ENCODE measurements at regions not wholly inside any gene's neighbourhood (a gene's known extent, or its start where the extent isn't known, plus 50 kb on each side); places are given as distances from the start of the nearest gene placed in this dataset.

DNA sequence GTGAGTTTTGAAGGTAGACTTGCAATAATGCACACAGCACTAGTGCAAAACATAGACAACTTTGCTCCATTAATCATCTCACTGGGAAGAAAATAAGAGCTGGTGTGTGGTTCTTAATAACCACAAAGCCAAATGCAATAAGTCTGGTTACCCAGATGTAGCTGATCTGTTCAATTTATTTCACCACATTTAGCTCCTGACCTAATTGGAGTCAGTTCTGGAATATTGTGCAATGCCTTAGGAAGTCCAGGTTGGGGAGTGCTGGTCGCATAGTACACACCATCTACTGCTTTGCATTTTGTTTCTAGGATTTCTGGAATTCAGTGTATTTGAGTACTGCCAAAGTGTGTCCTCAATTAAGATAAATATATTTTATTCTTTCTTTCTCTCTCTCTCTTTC, 483.3 kb upstream of the SPRY2 start:
- 30 to 48% (median 35%) methylated on average over 1 of the region's 1 CpG for WGBS, 4 donors
- Histone ChIP-seq H3K27me3 (no peaks in the 10 kb centered on the region), H3K4me1 (replicated peaks in 1 of 2) (no peaks in the 10 kb centered on the region), H3K9me3 (replicated peaks in 1 of 3) (no peaks in the 10 kb centered on the region), H3K27ac (no peak overlapping the region), H3K4me3 (no peak overlapping the region), H3K36me3 (replicated peaks in 1 of 2) (no peaks in the 10 kb centered on the region)
- no peak for TF ChIP-seq POLR2A (IDR thresholded peaks at IDR 0.05)
- TF ChIP-seq, protein P1, sequence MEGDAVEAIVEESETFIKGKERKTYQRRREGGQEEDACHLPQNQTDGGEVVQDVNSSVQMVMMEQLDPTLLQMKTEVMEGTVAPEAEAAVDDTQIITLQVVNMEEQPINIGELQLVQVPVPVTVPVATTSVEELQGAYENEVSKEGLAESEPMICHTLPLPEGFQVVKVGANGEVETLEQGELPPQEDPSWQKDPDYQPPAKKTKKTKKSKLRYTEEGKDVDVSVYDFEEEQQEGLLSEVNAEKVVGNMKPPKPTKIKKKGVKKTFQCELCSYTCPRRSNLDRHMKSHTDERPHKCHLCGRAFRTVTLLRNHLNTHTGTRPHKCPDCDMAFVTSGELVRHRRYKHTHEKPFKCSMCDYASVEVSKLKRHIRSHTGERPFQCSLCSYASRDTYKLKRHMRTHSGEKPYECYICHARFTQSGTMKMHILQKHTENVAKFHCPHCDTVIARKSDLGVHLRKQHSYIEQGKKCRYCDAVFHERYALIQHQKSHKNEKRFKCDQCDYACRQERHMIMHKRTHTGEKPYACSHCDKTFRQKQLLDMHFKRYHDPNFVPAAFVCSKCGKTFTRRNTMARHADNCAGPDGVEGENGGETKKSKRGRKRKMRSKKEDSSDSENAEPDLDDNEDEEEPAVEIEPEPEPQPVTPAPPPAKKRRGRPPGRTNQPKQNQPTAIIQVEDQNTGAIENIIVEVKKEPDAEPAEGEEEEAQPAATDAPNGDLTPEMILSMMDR (IDR thresholded peaks at IDR 0.05): no peak
- intact Hi-C loops (cut with DNase I): no loop called here
- DNase-seq: no peak

DNA sequence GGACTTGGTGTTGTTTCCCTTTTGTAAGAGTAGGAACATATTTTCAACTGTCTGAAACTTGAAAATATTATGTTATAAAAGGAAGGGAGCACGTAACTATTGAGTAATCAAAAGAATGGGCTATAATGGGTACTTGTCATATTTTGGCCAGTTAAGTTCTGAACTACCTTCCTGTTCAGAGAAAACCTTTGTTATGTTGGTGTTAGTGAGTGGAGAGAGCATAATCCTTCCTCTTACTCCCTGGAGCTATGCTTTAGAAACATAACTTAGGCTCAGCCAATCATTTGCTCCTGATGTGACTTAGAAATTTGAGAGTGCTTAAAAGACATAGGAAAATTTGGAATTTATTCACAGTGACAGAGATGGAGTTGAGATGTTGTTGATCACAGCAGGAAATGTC, 482.5 kb upstream of the SPRY2 start:
- Histone ChIP-seq H3K27ac (no peak overlapping the region), H3K36me3 (replicated peaks in 1 of 2) (no peaks in the 10 kb centered on the region), H3K4me1 (replicated peaks in 1 of 2) (no peaks in the 10 kb centered on the region), H3K27me3 (no peaks in the 10 kb centered on the region), H3K9me3 (replicated peaks in 1 of 3) (peaks cover 0 to 1% (median 0%) of the 10 kb centered on the region in 3 donors), H3K4me3 (no peak overlapping the region)
- WGBS, 4 donors: 29 to 57% (median 40%) methylated on average over 1 of the region's 1 CpG
- intact Hi-C loops (cut with DNase I): no loop called here
- TF ChIP-seq, protein P1 (IDR thresholded peaks at IDR 0.05): no peak
- TF ChIP-seq POLR2A (IDR thresholded peaks at IDR 0.05): no peak
- no peak for DNase-seq

- H3K36me3 ChIP-seq (replicated peaks in 1 of 2): no peaks in the 10 kb centered on the region
- no peak for DNase-seq
- H3K27ac ChIP-seq: no peak overlapping the region
- H3K4me1 ChIP-seq (replicated peaks in 1 of 2): no peaks in the 10 kb centered on the region
- no peaks in the 10 kb centered on the region for H3K27me3 ChIP-seq
- peaks cover 0 to 7% (median 0%) of the 10 kb centered on the region in 3 donors for H3K9me3 ChIP-seq (replicated peaks in 1 of 3)
- intact Hi-C loops (cut with DNase I): no loop called here
- H3K4me3 ChIP-seq: no peak overlapping the region
- TF ChIP-seq, protein P1 (IDR thresholded peaks at IDR 0.05): no peak
- TF ChIP-seq POLR2A (IDR thresholded peaks at IDR 0.05): no peak
Measured at GRCh38 chr13:80821466-80821865, 480.5 kb upstream of the SPRY2 start.

DNA sequence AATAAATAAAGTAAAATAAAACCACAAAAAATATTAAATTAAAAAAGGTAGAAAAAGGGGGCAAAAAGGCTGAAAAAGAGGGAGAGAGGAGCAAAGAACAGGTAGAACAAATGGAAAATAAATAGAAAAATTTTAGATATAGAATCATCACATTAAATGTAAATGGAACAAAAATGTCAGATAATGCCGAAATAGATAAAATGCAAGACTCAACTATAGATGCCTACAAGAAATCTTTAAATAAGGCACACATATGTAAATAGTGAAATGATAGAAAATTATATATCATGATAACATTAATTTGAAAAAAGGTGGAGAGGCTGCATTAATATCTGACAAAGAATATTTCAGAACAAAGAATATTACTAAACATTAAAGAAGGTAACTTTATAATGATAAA, 477.1 kb upstream of the SPRY2 start:
- no peak for TF ChIP-seq POLR2A (IDR thresholded peaks at IDR 0.05)
- TF ChIP-seq, protein P1 (IDR thresholded peaks at IDR 0.05): no peak
- H3K27ac ChIP-seq: no peak overlapping the region
- 88 to 97% (median 94%) methylated on average over 1 of the region's 1 CpG for WGBS, 4 donors
- no peak for DNase-seq
- H3K27me3 ChIP-seq: no peaks in the 10 kb centered on the region
- no peaks in the 10 kb centered on the region for H3K4me1 ChIP-seq (replicated peaks in 1 of 2)
- intact Hi-C loops (cut with DNase I): no loop called here
- H3K4me3 ChIP-seq: no peak overlapping the region
- H3K36me3 ChIP-seq (replicated peaks in 1 of 2): no peaks in the 10 kb centered on the region
- peaks cover 0 to 7% (median 0%) of the 10 kb centered on the region in 3 donors for H3K9me3 ChIP-seq (replicated peaks in 1 of 3)
